ENCODE measurements at regions not wholly inside any gene's neighbourhood (a gene's known extent, or its start where the extent isn't known, plus 50 kb on each side); places are given as distances from the start of the nearest gene placed in this dataset.
A peak's percentile ranks its signal among the peaks of the same experiment; 100 is the strongest.
"Not testable (repeated sequence)": the region's sequence is repeated elsewhere in the genome, so short reads cannot be mapped to it uniquely, and the experiment has no call there.

DNA sequence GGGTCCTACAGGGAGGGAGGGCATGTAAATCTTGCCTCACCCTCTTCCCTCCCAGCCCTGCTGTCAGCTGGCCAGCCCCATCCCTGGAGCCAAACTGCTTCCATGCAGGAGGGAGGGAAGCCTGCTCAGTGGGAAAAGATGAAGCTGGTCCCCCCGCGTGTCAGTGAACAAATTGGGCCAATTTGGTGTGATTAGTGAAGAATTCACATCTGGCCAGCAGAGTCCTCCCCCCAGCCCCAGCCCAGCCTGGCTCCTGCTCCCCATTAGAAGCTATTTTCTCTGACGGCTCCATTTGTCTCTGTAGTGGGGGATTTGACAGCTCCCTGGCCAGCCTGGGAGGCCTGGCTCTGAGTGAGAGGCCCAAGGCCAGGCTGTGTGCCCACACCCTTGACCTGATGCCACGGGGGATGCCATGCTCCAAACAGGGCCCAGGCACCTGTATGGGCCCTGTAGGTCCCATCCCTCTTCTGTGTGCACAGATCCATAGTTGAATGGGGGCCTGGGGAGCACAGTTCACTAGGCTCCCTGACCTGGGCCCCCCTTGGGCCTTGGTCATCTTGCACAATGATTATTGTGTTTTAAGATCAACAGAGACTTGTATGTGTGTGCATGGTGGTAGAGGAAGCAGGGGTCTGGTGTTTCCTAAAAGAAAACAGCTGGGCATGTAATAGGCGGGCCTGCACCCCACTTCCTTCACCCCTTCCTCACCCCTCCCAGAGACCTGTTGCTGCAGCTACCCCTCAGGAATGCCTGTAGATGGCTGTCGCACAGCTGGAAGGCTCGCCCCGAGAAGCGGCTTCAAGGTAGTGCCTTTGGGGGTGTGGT is 50.7 kb upstream of the TAC4 start:
- Mint-ChIP-seq H3K36me3 (ENCODE audit: low read depth) (no peaks in the 10 kb centered on the region), H3K27me3 (peaks cover 60% of the 10 kb centered on the region), H3K9me3 (no peaks in the 10 kb centered on the region), H3K27ac (no peak overlapping the region), H3K4me3 (no peak overlapping the region), H3K4me1 (ENCODE audit: low read depth) (no peaks in the 10 kb centered on the region)

DNA sequence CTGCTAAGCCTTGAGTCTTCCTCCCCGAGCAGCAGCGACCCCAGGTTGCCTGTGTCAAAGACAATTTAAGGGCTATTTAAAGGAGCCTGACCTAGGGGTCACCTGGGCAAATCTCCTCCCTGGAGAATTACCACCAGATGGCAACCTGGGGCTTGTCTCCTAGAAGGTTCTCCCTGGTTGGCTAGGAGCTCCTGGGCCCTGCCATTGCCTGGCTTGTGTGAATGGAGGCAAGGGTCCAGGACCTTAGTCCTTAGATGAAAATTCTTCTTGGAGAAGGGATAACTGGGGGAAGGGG is 51.3 kb upstream of the TAC4 start:
- Mint-ChIP-seq H3K9me3 (no peaks in the 10 kb centered on the region), H3K4me1 (ENCODE audit: low read depth) (no peaks in the 10 kb centered on the region), H3K27me3 (peaks cover 61% of the 10 kb centered on the region), H3K27ac (no peak overlapping the region), H3K36me3 (ENCODE audit: low read depth) (no peaks in the 10 kb centered on the region), H3K4me3 (no peak overlapping the region)

DNA sequence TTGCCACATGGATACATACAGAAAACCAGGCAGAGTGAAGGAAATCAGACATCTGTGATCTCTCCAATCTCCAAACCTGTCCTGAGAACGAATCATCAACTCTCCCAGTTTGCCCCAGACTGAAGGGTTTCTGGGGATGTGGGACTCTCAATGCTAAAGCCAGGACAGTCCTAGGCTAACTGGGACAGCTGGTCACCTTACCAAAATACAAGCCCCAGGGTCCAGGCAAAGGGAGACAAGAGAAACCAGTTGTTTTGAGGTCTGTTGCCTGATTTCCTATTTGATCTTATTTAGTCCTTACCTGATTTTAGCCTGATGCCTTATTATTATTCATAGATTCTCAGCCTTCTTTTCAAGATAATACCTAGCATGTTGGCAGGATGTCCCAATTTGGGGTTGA is 51.7 kb upstream of the TAC4 start:
- Mint-ChIP-seq H3K4me3 (no peak overlapping the region), H3K27me3 (peaks cover 63% of the 10 kb centered on the region), H3K36me3 (ENCODE audit: low read depth) (no peaks in the 10 kb centered on the region), H3K27ac (no peak overlapping the region), H3K9me3 (no peaks in the 10 kb centered on the region), H3K4me1 (ENCODE audit: low read depth) (no peaks in the 10 kb centered on the region)

DNA sequence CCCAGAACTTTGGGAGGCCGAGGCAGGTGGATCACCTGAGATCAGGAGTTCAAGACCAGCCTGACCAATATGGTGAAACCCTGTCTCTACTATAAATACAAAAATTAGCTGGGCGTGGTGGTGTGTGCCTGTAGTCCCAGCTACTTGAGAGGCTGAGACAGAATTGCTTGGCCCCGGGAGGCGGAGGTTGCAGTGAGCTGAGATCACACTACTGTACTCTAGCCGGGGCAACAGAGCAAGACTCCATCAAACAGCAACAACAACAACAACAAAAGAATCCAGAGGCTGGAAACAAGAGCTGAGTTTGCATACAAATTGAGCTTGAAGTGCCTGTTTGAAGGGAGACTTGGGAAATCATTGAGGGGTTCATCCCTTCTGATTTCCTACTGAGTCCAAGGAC is 52.9 kb upstream of the TAC4 start:
- H3K27me3 Mint-ChIP-seq, result peaks cover 70% of the 10 kb centered on the region
- H3K4me3 Mint-ChIP-seq; H3K36me3 Mint-ChIP-seq (ENCODE audit: low read depth); H3K27ac Mint-ChIP-seq; H3K4me1 Mint-ChIP-seq (ENCODE audit: low read depth); H3K9me3 Mint-ChIP-seq: not testable (repeated sequence)

DNA sequence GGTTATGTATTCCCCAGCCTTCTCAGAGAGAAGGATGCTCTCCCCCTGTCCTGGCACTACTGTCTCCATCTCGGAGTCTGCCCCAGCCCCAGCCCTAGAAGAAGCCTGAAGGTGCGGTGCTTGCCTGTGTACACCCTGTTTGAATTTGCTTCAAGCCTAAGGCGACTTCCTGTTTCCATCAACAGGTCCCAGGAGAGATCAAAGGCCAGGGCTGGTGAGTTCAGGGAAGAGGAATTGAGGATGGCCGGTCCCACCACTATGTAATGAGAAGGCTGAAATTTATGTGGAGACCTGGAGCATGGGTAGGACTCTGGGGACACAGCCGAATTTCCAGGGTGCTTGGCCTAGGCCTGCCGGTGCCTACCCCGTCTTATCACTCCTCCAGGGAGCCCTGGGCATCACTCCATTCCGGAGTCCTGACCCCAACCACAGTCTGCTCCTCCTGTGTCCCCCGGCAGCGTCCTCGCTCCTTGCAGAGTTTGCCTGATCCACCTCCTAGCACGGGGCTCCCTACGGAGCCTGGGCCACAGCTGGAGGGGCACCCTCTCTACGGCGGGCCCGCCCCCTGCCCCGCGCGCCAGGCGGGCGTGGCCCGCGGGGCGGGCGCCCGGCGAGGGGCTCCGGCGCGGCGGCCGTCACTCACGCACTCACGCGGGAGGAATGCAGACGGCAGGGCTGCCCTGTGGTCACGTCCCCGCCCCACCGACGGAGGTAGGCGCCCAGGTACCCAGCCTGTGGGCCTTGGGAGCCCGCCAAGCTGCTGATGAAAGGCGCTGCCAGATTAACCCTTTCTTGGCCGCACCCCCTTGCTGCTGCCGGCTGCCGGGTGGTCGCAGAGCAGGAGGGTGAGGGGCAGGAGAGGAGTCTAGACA is 53.8 kb upstream of the TAC4 start:
- no peaks in the 10 kb centered on the region for H3K4me1 Mint-ChIP-seq (ENCODE audit: low read depth)

DNA sequence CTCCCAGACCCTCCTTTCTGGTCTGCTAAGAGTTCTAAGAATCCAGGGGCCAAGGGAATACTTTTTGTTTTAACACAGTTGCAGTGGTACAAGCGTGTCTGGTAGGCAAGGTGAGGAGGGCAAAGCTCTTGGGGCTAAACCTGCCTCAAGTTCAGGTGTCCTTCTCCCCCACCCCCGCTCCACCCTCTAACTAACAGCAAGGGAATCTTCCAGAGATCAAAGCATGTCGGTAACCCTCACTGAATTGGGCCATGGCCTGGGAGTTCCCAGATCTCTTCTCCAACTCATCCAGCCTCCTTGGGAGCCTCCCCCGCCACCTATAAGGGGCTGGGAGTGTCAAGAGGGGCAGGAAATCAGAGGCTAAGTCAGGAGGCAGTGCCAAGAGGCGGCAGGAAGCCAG is 55.7 kb upstream of the TAC4 start:
- Mint-ChIP-seq H3K36me3 (ENCODE audit: low read depth) (no peaks in the 10 kb centered on the region), H3K27me3 (peaks cover 76% of the 10 kb centered on the region), H3K4me3 (no peak overlapping the region), H3K4me1 (ENCODE audit: low read depth) (no peaks in the 10 kb centered on the region), H3K27ac (no peak overlapping the region), H3K9me3 (no peaks in the 10 kb centered on the region)

More for the DNA sequence above, 53.8 kb upstream of the TAC4 start:
- H3K9me3 Mint-ChIP-seq, result no peaks in the 10 kb centered on the region
- H3K27me3 Mint-ChIP-seq, result peaks cover 71% of the 10 kb centered on the region
- H3K4me3 Mint-ChIP-seq, result no peak overlapping the region
- H3K27ac Mint-ChIP-seq, result no peak overlapping the region
- H3K36me3 Mint-ChIP-seq (ENCODE audit: low read depth), result no peaks in the 10 kb centered on the region

DNA sequence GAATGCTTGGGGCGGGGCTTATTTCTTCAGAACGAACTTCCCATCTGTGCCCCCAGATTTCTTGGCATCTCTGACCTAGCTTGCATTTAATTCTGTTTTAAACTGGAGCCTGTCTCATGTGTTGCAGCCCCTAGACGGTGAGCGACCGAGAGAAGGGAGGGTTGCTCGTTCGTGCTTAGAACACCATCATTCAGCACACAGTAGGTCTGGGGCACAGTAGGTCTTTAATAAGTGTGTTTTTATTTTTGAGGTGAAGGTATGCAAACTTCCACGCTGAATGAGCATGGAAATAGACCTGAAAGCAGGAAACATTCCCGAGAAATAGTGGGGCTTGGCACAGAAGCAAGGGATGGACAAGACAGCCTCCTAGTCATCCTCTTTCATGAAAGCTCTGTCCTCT is 57.0 kb upstream of the TAC4 start:
- Mint-ChIP-seq H3K27me3 (peaks cover 79% of the 10 kb centered on the region), H3K9me3 (no peaks in the 10 kb centered on the region)

DNA sequence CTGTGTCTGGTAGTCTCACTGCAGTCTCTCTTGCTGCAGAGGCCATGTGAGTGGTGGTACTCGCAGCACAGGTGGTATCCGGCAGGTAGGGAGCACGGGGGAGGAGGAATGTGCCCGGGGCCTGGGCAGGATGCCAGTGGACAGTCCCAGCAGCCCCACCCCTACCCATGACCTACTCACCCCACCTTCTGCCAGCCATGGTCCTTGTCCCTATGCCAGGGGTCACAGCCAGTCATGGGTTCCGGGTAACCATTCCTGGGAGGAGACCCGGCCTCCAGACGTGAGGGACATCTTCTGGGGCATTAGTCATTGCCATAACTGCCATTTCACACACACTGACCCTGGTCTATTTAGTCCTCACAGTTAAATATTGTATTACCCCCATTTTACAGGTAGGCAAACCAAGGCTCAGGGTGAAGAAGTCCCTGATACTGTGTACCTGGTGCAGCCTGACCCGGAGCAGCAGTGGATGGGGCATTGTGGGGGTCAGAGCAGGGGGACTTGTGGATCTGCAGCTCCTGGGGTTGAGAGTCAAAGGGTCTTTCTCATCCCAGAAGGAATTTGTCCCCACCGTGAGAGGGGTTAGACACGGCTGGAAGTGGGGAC is 58.8 kb upstream of the TAC4 start:
- H3K4me3 Mint-ChIP-seq, result no peak overlapping the region
- no peaks in the 10 kb centered on the region for H3K9me3 Mint-ChIP-seq
- H3K4me1 Mint-ChIP-seq (ENCODE audit: low read depth), result peaks cover 11% of the 10 kb centered on the region
- no peaks in the 10 kb centered on the region for H3K36me3 Mint-ChIP-seq (ENCODE audit: low read depth)
- no peak overlapping the region for H3K27ac Mint-ChIP-seq
- H3K27me3 Mint-ChIP-seq, result peaks cover 81% of the 10 kb centered on the region

More for the DNA sequence above, 57.0 kb upstream of the TAC4 start:
- no peaks in the 10 kb centered on the region for H3K36me3 Mint-ChIP-seq (ENCODE audit: low read depth)
- H3K4me3 Mint-ChIP-seq, result no peak overlapping the region
- peaks cover 2% of the 10 kb centered on the region for H3K4me1 Mint-ChIP-seq (ENCODE audit: low read depth)
- H3K27ac Mint-ChIP-seq, result no peak overlapping the region

DNA sequence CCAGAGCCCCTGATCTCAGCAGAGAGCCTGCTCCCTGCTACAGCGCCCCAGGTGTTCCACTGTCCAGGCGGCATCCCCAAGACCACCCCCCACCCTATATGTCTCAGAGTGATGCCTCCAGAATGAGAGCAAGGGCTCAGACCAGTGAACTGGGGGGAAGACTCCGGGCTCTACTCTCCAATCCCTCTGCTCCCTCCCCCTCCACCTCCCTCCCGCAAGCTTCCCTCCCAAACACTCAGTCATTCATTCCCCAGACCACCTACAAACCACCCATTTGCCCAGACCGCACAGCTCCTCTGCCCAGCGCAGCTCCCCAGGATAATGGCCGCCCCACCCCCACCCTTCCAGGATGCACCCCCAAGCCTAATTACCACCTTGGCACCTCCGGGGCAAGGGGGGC is 59.4 kb upstream of the TAC4 start:
- no peak overlapping the region for H3K4me3 Mint-ChIP-seq
- no peaks in the 10 kb centered on the region for H3K9me3 Mint-ChIP-seq
- peaks cover 82% of the 10 kb centered on the region for H3K27me3 Mint-ChIP-seq
- H3K27ac Mint-ChIP-seq, result no peak overlapping the region
- H3K4me1 Mint-ChIP-seq (ENCODE audit: low read depth), result peaks cover 11% of the 10 kb centered on the region
- no peaks in the 10 kb centered on the region for H3K36me3 Mint-ChIP-seq (ENCODE audit: low read depth)

DNA sequence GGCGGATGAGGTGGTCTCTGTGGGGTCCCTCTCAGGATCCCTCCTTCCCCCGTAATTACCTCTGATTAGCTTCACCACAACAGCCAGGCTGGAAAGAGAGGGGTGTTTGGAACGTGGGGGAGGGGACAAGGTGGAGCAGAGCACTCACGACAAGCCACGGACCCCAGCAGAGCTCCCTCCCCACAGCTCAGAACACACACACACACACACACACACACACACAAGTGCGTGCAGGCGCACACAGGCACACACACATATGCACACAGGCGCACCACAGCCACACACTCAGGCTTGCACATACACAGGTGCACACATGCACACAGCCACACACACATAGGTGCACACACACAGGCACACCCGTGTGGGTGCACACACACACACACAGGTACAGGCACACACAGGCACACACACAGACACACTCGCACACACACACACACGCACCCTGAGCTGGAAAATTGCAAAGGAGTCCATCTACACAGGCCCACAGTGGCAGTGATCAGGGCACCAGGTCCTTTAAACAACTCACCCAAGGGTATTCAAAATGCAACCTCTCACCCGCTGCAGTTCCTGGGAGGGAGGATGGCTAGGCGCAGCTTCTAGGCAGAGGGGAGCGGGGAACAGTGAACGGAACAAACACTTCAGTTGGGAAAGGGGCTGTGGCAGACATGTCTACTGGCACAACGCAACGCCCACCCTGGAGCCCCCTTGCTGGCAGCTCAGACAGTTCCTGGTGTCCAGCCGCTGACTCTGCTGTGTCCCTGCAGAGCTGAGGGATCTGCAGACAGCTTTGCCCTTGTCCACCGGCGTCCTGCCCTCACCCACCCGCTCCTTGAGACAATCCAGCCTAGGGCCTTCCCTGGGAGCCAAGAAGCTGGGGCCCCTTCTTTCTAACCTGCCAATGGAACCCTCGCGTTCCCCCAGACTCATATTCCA is 59.9 kb upstream of the DLX4 start:
- Mint-ChIP-seq H3K27me3 (peaks cover 77% of the 10 kb centered on the region), H3K9me3 (no peaks in the 10 kb centered on the region), H3K27ac (no peak overlapping the region), H3K4me1 (ENCODE audit: low read depth) (peaks cover 11% of the 10 kb centered on the region), H3K36me3 (ENCODE audit: low read depth) (no peaks in the 10 kb centered on the region), H3K4me3 (no peak overlapping the region)

DNA sequence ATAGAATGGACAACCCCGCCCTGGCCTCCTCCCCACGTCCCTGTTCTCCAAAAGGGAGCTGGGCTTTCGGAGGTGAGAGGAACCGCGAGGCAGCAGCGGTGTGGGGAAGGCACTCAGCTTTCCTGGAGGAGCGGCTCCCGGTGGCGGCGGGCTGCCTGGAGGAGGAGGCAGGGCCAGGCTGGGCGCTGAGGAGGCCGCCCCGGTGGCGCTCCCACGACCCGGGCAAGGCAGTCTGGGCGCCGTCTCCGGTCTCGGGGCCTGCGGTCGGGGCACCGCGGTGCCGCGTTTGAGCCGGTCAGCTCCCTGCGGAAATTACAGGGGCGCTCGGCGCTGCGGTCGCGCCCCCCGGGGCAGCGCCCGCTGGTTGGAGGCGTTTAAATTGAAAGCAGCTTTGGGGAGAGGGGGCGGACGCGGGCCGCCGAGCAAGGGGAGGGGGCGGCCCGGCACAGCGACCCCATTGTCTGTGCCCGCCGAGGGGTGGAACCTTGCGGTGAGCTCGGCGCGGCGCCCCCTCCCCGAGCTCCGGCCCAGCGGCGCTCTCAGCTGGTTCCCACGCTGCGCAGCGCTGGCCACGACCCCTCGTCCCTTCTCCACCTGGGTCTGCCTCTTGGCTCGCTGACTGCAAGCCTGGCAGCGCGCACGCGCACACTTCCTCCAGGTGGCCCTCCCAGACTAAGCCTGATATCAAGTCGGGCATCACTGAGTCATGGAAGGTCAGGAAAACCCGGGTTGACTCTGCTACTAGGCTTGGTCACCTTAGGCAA is 58.7 kb upstream of the DLX4 start:
- Mint-ChIP-seq H3K9me3 (no peaks in the 10 kb centered on the region), H3K27me3 (peaks cover 73% of the 10 kb centered on the region), H3K27ac (no peak overlapping the region), H3K4me3 (peak overlapping the region; percentile 63), H3K4me1 (ENCODE audit: low read depth) (peaks cover 11% of the 10 kb centered on the region), H3K36me3 (ENCODE audit: low read depth) (no peaks in the 10 kb centered on the region)

DNA sequence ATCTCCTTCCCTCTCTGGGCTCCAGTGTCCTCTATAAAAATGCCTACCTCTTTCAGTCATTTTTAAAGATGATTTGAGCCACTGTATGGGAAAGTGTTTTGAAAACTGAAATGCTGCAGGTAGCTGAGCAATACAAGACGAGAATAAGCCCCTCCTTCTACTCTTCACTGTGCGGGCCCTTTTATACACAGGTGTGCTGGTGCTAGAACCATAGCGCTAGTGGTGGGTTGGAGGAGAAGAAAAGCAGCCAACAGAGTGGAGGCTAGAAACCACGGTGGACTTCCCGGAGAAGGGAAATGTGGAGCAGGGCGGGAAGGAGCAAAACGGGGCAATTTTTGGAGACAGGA is 58.2 kb upstream of the DLX4 start:
- H3K9me3 Mint-ChIP-seq, result no peaks in the 10 kb centered on the region
- peaks cover 69% of the 10 kb centered on the region for H3K27me3 Mint-ChIP-seq
- H3K4me3 Mint-ChIP-seq, result peak overlapping the region; percentile 63
- peaks cover 11% of the 10 kb centered on the region for H3K4me1 Mint-ChIP-seq (ENCODE audit: low read depth)
- no peaks in the 10 kb centered on the region for H3K36me3 Mint-ChIP-seq (ENCODE audit: low read depth)
- H3K27ac Mint-ChIP-seq, result no peak overlapping the region

DNA sequence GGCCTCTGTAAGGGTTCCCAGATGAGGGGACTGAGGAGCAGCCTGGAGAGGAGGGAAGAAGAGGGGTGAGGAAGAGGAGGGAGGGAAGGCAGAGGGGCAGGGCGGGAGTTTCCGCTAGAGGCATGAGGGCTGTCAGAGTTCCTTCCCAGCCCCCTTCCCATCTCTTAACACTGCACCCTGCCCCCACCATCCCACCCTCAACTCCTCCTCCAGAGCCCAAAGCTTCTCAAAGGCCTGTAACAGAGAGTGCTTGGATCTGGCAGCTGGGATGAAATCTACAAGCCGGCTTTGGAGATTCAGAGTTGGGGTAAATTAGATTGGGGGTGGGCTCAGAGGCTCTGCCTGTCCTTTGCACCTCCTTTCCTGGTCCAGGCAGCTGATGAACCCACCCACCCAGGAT is 57.3 kb upstream of the DLX4 start:
- Mint-ChIP-seq H3K4me3 (no peak overlapping the region), H3K27ac (no peak overlapping the region), H3K36me3 (ENCODE audit: low read depth) (no peaks in the 10 kb centered on the region), H3K27me3 (peaks cover 71% of the 10 kb centered on the region), H3K9me3 (no peaks in the 10 kb centered on the region), H3K4me1 (ENCODE audit: low read depth) (peaks cover 11% of the 10 kb centered on the region)

All from stimulated activated naive CD8-positive, alpha-beta T cell treated with anti-CD3 and anti-CD28 coated beads, Interleukin-15, Interleukin-2, amounts not matched to agents 100 ng/mL and 50 ng/mL, for 24 hours (primary cell).